ENCODE measurements at regions not wholly inside any gene's neighbourhood (a gene's known extent, or its start where the extent isn't known, plus 50 kb on each side); places are given as distances from the start of the nearest gene placed in this dataset.

- DNase-seq (ENCODE audit: low read depth in 3 of 3, low spot score in 2 of 3) = no peak
These were observed 776.0 kb downstream of the DACH1 start for GRCh38 chr13:71090990-71091389.

- DNase-seq (ENCODE audit: low read depth in 3 of 3, low spot score in 2 of 3) = no peak
These were observed 777.9 kb downstream of the DACH1 start for GRCh38 chr13:71089056-71089455.

GRCh38 chr13:71087432-71087831, 779.6 kb downstream of the DACH1 start:
- no peak for DNase-seq (ENCODE audit: low read depth in 3 of 3, low spot score in 2 of 3)

- no peak for DNase-seq (ENCODE audit: low read depth in 3 of 3, low spot score in 2 of 3)
These were observed 780.0 kb downstream of the DACH1 start for GRCh38 chr13:71087006-71087405.

GRCh38 chr13:71082631-71083030, 784.4 kb downstream of the DACH1 start:
- DNase-seq (ENCODE audit: low read depth in 3 of 3, low spot score in 2 of 3) = no peak

- no peak for DNase-seq (ENCODE audit: low read depth in 3 of 3, low spot score in 2 of 3)
These were observed 787.4 kb downstream of the DACH1 start for GRCh38 chr13:71079638-71080037.

GRCh38 chr13:71068041-71068440, 799.0 kb downstream of the DACH1 start:
- DNase-seq (ENCODE audit: low read depth in 3 of 3, low spot score in 2 of 3) = no peak

GRCh38 chr13:71067165-71067815, 799.7 kb downstream of the DACH1 start:
- no peak for DNase-seq (ENCODE audit: low read depth in 3 of 3, low spot score in 2 of 3)

- no peak for DNase-seq (ENCODE audit: low read depth in 3 of 3, low spot score in 2 of 3)
These were observed 810.4 kb downstream of the DACH1 start for GRCh38 chr13:71056581-71056980.

GRCh38 chr13:71055644-71056043, 811.4 kb downstream of the DACH1 start:
- no peak for DNase-seq (ENCODE audit: low read depth in 3 of 3, low spot score in 2 of 3)

GRCh38 chr13:71055047-71055446, 812.0 kb downstream of the DACH1 start:
- no peak for DNase-seq (ENCODE audit: low read depth in 3 of 3, low spot score in 2 of 3)

- DNase-seq (ENCODE audit: low read depth in 3 of 3, low spot score in 2 of 3) = no peak
These were observed 812.6 kb downstream of the DACH1 start for GRCh38 chr13:71054358-71054757.

- no peak for DNase-seq (ENCODE audit: low read depth in 3 of 3, low spot score in 2 of 3)
These were observed 815.4 kb downstream of the DACH1 start for GRCh38 chr13:71051573-71051972.

GRCh38 chr13:71046360-71047079, 820.5 kb downstream of the DACH1 start:
- DNase-seq (ENCODE audit: low read depth in 3 of 3, low spot score in 2 of 3) = no peak

GRCh38 chr13:71045101-71045500, 821.9 kb downstream of the DACH1 start:
- no peak for DNase-seq (ENCODE audit: low read depth in 3 of 3, low spot score in 2 of 3)

- no peak for DNase-seq (ENCODE audit: low read depth in 3 of 3, low spot score in 2 of 3)
These were observed 827.6 kb downstream of the DACH1 start for GRCh38 chr13:71039440-71039839.

GRCh38 chr13:71034018-71034417, 833.0 kb downstream of the DACH1 start:
- no peak for DNase-seq (ENCODE audit: low read depth in 3 of 3, low spot score in 2 of 3)

GRCh38 chr13:71033026-71033425, 834.0 kb downstream of the DACH1 start:
- DNase-seq (ENCODE audit: low read depth in 3 of 3, low spot score in 2 of 3) = no peak

- no peak for DNase-seq (ENCODE audit: low read depth in 3 of 3, low spot score in 2 of 3)
These were observed 836.2 kb downstream of the DACH1 start for GRCh38 chr13:71030784-71031183.

GRCh38 chr13:71028884-71029283, 838.1 kb downstream of the DACH1 start:
- no peak for DNase-seq (ENCODE audit: low read depth in 3 of 3, low spot score in 2 of 3)

- DNase-seq (ENCODE audit: low read depth in 3 of 3, low spot score in 2 of 3) = peak in 2 of 3 donors; percentile 17 to 23
These were observed 845.1 kb downstream of the DACH1 start for GRCh38 chr13:71021825-71022422.

GRCh38 chr13:71018995-71019394, 848.0 kb downstream of the DACH1 start:
- no peak for DNase-seq (ENCODE audit: low read depth in 3 of 3, low spot score in 2 of 3)
